ENCODE measurements at regions not wholly inside any gene's neighbourhood (a gene's known extent, or its start where the extent isn't known, plus 50 kb on each side); places are given as distances from the start of the nearest gene placed in this dataset.

- Histone ChIP-seq H3K4me3 (ENCODE audit: low read depth in 1 of 2, low read length in 2 of 2) (no peak overlapping the region), H3K27ac (ENCODE audit: low read depth in 2 of 2, low read length in 1 of 2) (no peak overlapping the region), H3K9me3 (ENCODE audit: control insufficient read depth in 2 of 2, insufficient read depth in 1 of 2, low read depth in 1 of 2, low read length in 1 of 2) (no peaks in the 10 kb centered on the region), H3K4me1 (ENCODE audit: control insufficient read depth in 2 of 2, insufficient read depth in 2 of 2, low read length in 1 of 2) (peaks cover 3 to 7% of the 10 kb centered on the region in 2 donors), H3K36me3 (ENCODE audit: control insufficient read depth in 2 of 2, insufficient read depth in 2 of 2, low read length in 1 of 2) (no peaks in the 10 kb centered on the region), H3K27me3 (ENCODE audit: control insufficient read depth in 1 of 2, insufficient read depth in 2 of 2, low read length in 2 of 2) (no peaks in the 10 kb centered on the region)
- WGBS, 2 donors, result 70 to 82% methylated on average over 6 of the region's 6 CpGs
Observed at GRCh38 chr2:64780041-64780440, 126.3 kb upstream of the SERTAD2 start.

- H3K27ac ChIP-seq (ENCODE audit: low read depth in 2 of 2, low read length in 1 of 2), result no peak overlapping the region
- H3K9me3 ChIP-seq (ENCODE audit: control insufficient read depth in 2 of 2, insufficient read depth in 1 of 2, low read depth in 1 of 2, low read length in 1 of 2), result no peaks in the 10 kb centered on the region
- H3K4me3 ChIP-seq (ENCODE audit: low read depth in 1 of 2, low read length in 2 of 2), result no peak overlapping the region
- WGBS, 2 donors, result 91 to 95% methylated on average over 2 of the region's 2 CpGs
- no peaks in the 10 kb centered on the region for H3K36me3 ChIP-seq (ENCODE audit: control insufficient read depth in 2 of 2, insufficient read depth in 2 of 2, low read length in 1 of 2)
- no peaks in the 10 kb centered on the region for H3K27me3 ChIP-seq (ENCODE audit: control insufficient read depth in 1 of 2, insufficient read depth in 2 of 2, low read length in 2 of 2)
- peaks cover 6 to 16% of the 10 kb centered on the region in 2 donors for H3K4me1 ChIP-seq (ENCODE audit: control insufficient read depth in 2 of 2, insufficient read depth in 2 of 2, low read length in 1 of 2)
Observed at GRCh38 chr2:64781711-64782390, 128.1 kb upstream of the SERTAD2 start.

- peak overlapping the region; percentile 52 to 73 for H3K27ac ChIP-seq (ENCODE audit: low read depth in 2 of 2, low read length in 1 of 2)
Observed at GRCh38 chr2:64784168-64785061, 130.7 kb upstream of the SERTAD2 start.

GRCh38 chr2:64785245-64785644 is 131.5 kb upstream of the SERTAD2 start:
- WGBS, 2 donors, result 97 to 98% methylated on average over 3 of the region's 3 CpGs
- H3K4me3 ChIP-seq (ENCODE audit: low read depth in 1 of 2, low read length in 2 of 2), result no peak overlapping the region
- H3K27me3 ChIP-seq (ENCODE audit: control insufficient read depth in 1 of 2, insufficient read depth in 2 of 2, low read length in 2 of 2), result no peaks in the 10 kb centered on the region
- peak overlapping the region in 1 of 2 donors; percentile 51 for H3K27ac ChIP-seq (ENCODE audit: low read depth in 2 of 2, low read length in 1 of 2)
- no peaks in the 10 kb centered on the region for H3K36me3 ChIP-seq (ENCODE audit: control insufficient read depth in 2 of 2, insufficient read depth in 2 of 2, low read length in 1 of 2)
- H3K4me1 ChIP-seq (ENCODE audit: control insufficient read depth in 2 of 2, insufficient read depth in 2 of 2, low read length in 1 of 2), result peaks cover 6 to 16% of the 10 kb centered on the region in 2 donors
- no peaks in the 10 kb centered on the region for H3K9me3 ChIP-seq (ENCODE audit: control insufficient read depth in 2 of 2, insufficient read depth in 1 of 2, low read depth in 1 of 2, low read length in 1 of 2)

More at GRCh38 chr2:64784168-64785061, 130.7 kb upstream of the SERTAD2 start:
- H3K27me3 ChIP-seq (ENCODE audit: control insufficient read depth in 1 of 2, insufficient read depth in 2 of 2, low read length in 2 of 2), result no peaks in the 10 kb centered on the region
- H3K36me3 ChIP-seq (ENCODE audit: control insufficient read depth in 2 of 2, insufficient read depth in 2 of 2, low read length in 1 of 2), result no peaks in the 10 kb centered on the region
- 79 to 84% methylated on average over 14 of the region's 14 CpGs for WGBS, 2 donors
- no peak overlapping the region for H3K4me3 ChIP-seq (ENCODE audit: low read depth in 1 of 2, low read length in 2 of 2)
- no peaks in the 10 kb centered on the region for H3K9me3 ChIP-seq (ENCODE audit: control insufficient read depth in 2 of 2, insufficient read depth in 1 of 2, low read depth in 1 of 2, low read length in 1 of 2)
- peaks cover 6 to 16% of the 10 kb centered on the region in 2 donors for H3K4me1 ChIP-seq (ENCODE audit: control insufficient read depth in 2 of 2, insufficient read depth in 2 of 2, low read length in 1 of 2)

DNA sequence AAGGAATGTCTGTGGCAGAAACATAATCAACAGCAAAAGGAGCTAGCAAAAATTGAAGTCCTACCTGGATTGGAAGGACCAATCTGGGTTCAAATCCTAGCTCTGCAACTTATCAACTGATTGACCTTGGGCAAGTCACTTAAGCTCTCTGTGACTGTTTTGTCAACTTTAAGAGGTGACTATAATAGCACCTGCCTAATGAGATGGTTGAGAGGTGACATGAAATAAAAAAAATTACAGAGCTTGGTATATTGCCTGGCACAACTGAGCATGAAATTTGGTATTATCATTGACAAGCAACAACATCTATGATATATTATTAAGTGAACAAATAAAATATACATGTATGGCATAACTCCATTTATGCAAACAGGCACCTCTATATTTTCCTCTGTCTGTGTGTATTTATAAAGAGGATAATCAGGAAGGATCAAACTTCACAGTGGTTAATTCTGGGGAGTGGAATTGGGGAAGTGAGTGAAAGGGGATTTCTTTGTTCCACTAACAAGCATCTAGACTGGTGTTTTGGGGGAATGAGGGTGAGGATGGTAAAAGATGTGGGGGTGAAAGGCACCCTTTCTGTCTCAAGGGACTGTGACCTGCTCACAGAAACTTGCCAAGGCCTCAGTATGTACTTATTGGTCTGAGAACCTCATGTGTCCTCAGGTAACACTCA is 132.8 kb upstream of the SERTAD2 start:
- Histone ChIP-seq H3K27me3 (ENCODE audit: control insufficient read depth in 1 of 2, insufficient read depth in 2 of 2, low read length in 2 of 2) (no peaks in the 10 kb centered on the region), H3K4me1 (ENCODE audit: control insufficient read depth in 2 of 2, insufficient read depth in 2 of 2, low read length in 1 of 2) (peaks cover 6 to 16% of the 10 kb centered on the region in 2 donors), H3K27ac (ENCODE audit: low read depth in 2 of 2, low read length in 1 of 2) (peak overlapping the region; percentile 59 to 62), H3K9me3 (ENCODE audit: control insufficient read depth in 2 of 2, insufficient read depth in 1 of 2, low read depth in 1 of 2, low read length in 1 of 2) (no peaks in the 10 kb centered on the region), H3K36me3 (ENCODE audit: control insufficient read depth in 2 of 2, insufficient read depth in 2 of 2, low read length in 1 of 2) (no peaks in the 10 kb centered on the region), H3K4me3 (ENCODE audit: low read depth in 1 of 2, low read length in 2 of 2) (no peak overlapping the region)

DNA sequence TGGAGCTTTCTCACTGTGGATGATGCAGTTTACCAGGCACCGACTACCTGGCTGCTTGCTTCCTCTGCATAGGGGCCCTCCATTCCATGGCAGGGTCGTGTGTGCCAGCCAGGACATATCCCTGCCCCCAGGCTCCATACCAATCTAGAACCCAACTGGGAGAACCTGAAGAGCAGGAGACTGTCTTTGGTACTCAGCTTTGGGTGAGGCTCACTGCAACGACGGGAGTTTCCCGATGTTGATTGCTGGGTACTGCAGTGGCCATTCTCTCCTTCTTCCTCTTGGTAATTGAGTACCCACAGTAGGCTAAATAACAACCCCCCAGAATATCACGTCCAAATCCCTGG is 133.3 kb upstream of the SERTAD2 start:
- Histone ChIP-seq H3K4me3 (ENCODE audit: low read depth in 1 of 2, low read length in 2 of 2) (no peak overlapping the region), H3K4me1 (ENCODE audit: control insufficient read depth in 2 of 2, insufficient read depth in 2 of 2, low read length in 1 of 2) (peaks cover 6 to 16% of the 10 kb centered on the region in 2 donors), H3K27ac (ENCODE audit: low read depth in 2 of 2, low read length in 1 of 2) (peak overlapping the region; percentile 59 to 62), H3K27me3 (ENCODE audit: control insufficient read depth in 1 of 2, insufficient read depth in 2 of 2, low read length in 2 of 2) (no peaks in the 10 kb centered on the region), H3K9me3 (ENCODE audit: control insufficient read depth in 2 of 2, insufficient read depth in 1 of 2, low read depth in 1 of 2, low read length in 1 of 2) (no peaks in the 10 kb centered on the region), H3K36me3 (ENCODE audit: control insufficient read depth in 2 of 2, insufficient read depth in 2 of 2, low read length in 1 of 2) (no peaks in the 10 kb centered on the region)
- WGBS, 2 donors, result 66 to 78% methylated on average over 6 of the region's 6 CpGs

GRCh38 chr2:64787698-64788097 is 134.0 kb upstream of the SERTAD2 start:
- Histone ChIP-seq H3K27ac (ENCODE audit: low read depth in 2 of 2, low read length in 1 of 2) (no peak overlapping the region), H3K36me3 (ENCODE audit: control insufficient read depth in 2 of 2, insufficient read depth in 2 of 2, low read length in 1 of 2) (no peaks in the 10 kb centered on the region), H3K4me1 (ENCODE audit: control insufficient read depth in 2 of 2, insufficient read depth in 2 of 2, low read length in 1 of 2) (peaks cover 6 to 16% of the 10 kb centered on the region in 2 donors), H3K9me3 (ENCODE audit: control insufficient read depth in 2 of 2, insufficient read depth in 1 of 2, low read depth in 1 of 2, low read length in 1 of 2) (no peaks in the 10 kb centered on the region), H3K27me3 (ENCODE audit: control insufficient read depth in 1 of 2, insufficient read depth in 2 of 2, low read length in 2 of 2) (no peaks in the 10 kb centered on the region), H3K4me3 (ENCODE audit: low read depth in 1 of 2, low read length in 2 of 2) (no peak overlapping the region)
- 76 to 81% methylated on average over 5 of the region's 5 CpGs for WGBS, 2 donors

DNA sequence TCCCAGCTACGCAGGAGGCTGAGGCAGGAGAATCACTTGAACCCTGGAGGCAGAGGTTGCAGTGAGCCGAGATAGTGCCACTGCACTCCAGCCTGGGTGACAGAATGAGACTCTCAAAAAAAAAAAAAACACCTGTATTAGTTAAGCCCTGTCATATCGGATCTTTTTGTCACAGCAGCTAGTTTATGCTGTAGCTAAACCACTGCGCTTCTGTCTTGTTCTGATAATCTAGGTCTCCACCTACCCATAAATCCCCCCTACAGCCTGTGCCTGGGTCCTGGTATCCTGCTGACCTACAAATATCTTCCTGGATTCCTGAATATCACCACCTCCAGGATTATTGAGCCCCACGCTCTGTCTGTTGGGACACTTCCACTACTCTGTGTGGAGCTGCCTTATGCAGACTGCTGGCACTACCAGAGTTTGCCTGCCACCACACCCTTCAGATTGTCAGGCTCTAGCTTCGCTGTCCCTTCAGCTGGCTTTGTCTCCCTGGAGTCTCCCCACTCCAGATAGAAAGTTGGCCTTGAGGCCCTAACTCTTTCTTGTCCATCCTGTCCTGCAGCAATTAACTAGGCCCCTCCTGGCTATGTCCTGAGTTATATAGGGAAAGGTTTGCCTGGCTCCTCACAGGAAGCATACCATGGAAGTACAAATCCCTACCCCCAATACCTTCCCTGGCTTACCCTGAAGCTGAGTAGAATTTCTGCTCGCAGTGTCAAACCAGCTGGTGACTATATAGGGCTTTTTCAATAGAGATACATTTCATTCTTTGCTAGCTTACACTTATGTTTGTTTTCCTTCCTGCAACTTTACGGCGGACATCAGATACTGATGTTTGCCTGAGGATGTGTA is 136.0 kb upstream of the SERTAD2 start:
- Histone ChIP-seq H3K27me3 (ENCODE audit: control insufficient read depth in 1 of 2, insufficient read depth in 2 of 2, low read length in 2 of 2) (no peaks in the 10 kb centered on the region), H3K27ac (ENCODE audit: low read depth in 2 of 2, low read length in 1 of 2) (no peak overlapping the region), H3K36me3 (ENCODE audit: control insufficient read depth in 2 of 2, insufficient read depth in 2 of 2, low read length in 1 of 2) (no peaks in the 10 kb centered on the region), H3K4me3 (ENCODE audit: low read depth in 1 of 2, low read length in 2 of 2) (no peak overlapping the region), H3K9me3 (ENCODE audit: control insufficient read depth in 2 of 2, insufficient read depth in 1 of 2, low read depth in 1 of 2, low read length in 1 of 2) (no peaks in the 10 kb centered on the region), H3K4me1 (ENCODE audit: control insufficient read depth in 2 of 2, insufficient read depth in 2 of 2, low read length in 1 of 2) (peaks cover 3 to 12% of the 10 kb centered on the region in 2 donors)
- WGBS, 2 donors, result 86 to 91% methylated on average over 9 of the region's 9 CpGs

- Histone ChIP-seq H3K4me3 (ENCODE audit: low read depth in 1 of 2, low read length in 2 of 2) (no peak overlapping the region), H3K27ac (ENCODE audit: low read depth in 2 of 2, low read length in 1 of 2) (no peak overlapping the region), H3K36me3 (ENCODE audit: control insufficient read depth in 2 of 2, insufficient read depth in 2 of 2, low read length in 1 of 2) (no peaks in the 10 kb centered on the region), H3K9me3 (ENCODE audit: control insufficient read depth in 2 of 2, insufficient read depth in 1 of 2, low read depth in 1 of 2, low read length in 1 of 2) (no peaks in the 10 kb centered on the region), H3K27me3 (ENCODE audit: control insufficient read depth in 1 of 2, insufficient read depth in 2 of 2, low read length in 2 of 2) (no peaks in the 10 kb centered on the region), H3K4me1 (ENCODE audit: control insufficient read depth in 2 of 2, insufficient read depth in 2 of 2, low read length in 1 of 2) (no peaks in the 10 kb centered on the region)
- WGBS, 2 donors, result 88 to 96% methylated on average over 1 of the region's 1 CpG
Observed at GRCh38 chr2:64792300-64792699, 138.6 kb upstream of the SERTAD2 start.
